GM12878 (cell line): ENCODE measurements at regions not wholly inside any gene's neighbourhood (a gene's known extent, or its start where the extent isn't known, plus 50 kb on each side); places are given as distances from the start of the nearest gene placed in this dataset.

ENCODE experiments used
- ATAC-seq: fragments of 200-7000 bp; cut with Tn5 transposase; 3 replicates; pipeline ENCODE4 v1.9.1; 2020; ENCODE audit warnings: mild to moderate bottlenecking, moderate library complexity
- BruUV-seq: library from RNA; stranded (reverse); fragments of 400-500 nt; replicated peaks from 2 replicates; lab custom pipeline; 2021; lab: Mats Ljungman, UMichigan
- CTCF ChIA-PET: fragments of 300-600 bp; sonication (Branson Sonifier 250); formaldehyde crosslinking; extraction: SDS; loops from one replicate; lab custom pipeline; 2021; ENCODE audit warnings: inconsistent platforms; lab: Yijun Ruan, JAX
- POLR2A ChIA-PET: fragments of 350-600 bp; formaldehyde crosslinking; extraction: SDS; loops from one replicate; lab custom pipeline; 2021; ENCODE audit warnings: inconsistent platforms; lab: Charles Lee
- RAD21 ChIA-PET: fragments of 300-600 bp; sonication (Branson Sonifier 250); formaldehyde crosslinking; loops from one replicate; lab custom pipeline; 2023; ENCODE audit warnings: antibody characterized with exemption; ENCODE audit not compliant: unreplicated experiment; lab: Charles Lee
- SMC1A ChIA-PET: fragments of 300-600 bp; sonication (Branson Sonifier 250); formaldehyde crosslinking; loops from one replicate; lab custom pipeline; 2023; ENCODE audit not compliant: unreplicated experiment, uncharacterized antibody; lab: Charles Lee
- DNase-seq: peaks from one replicate; pipeline ENCODE4 v3.0.0-alpha.2; 2011; ENCODE audit warnings: low read depth, low spot score
- FAIRE-seq: peaks from 3 replicates; lab custom pipeline; 2011; peaks lifted over from hg19 to GRCh38; lab: Jason Lieb, UNC
- H2AFZ ChIP-seq: 2 replicates; pipeline ENCODE4 v1.6.0; 2011; ENCODE audit warnings: low read depth, low read length, control low read depth; ENCODE audit not compliant: control insufficient read depth
- H3K27ac ChIP-seq: 2 replicates; pipeline ENCODE4 v1.5.1; 2011; ENCODE audit warnings: control low read depth; ENCODE audit not compliant: control insufficient read depth, insufficient read depth
- H3K27me3 ChIP-seq, 2 experiments: replicated peaks in 1 of 2; 2 replicates each; pipeline versions ENCODE4 v1.6.0 to v1.6.1; 2011; ENCODE audit warnings: low read length in 1 of 2; ENCODE audit not compliant: control insufficient read depth in 2 of 2, insufficient read depth in 2 of 2
- H3K36me3 ChIP-seq, 2 experiments: 2 replicates each; pipeline ENCODE4 v1.5.1; 2011; ENCODE audit warnings: low read length in 1 of 2; ENCODE audit not compliant: control insufficient read depth in 2 of 2, insufficient read depth in 2 of 2
- H3K4me1 ChIP-seq: 2 replicates; pipeline ENCODE4 v1.6.1; 2011; ENCODE audit warnings: mild to moderate bottlenecking, low read length, moderate library complexity, mixed read lengths; ENCODE audit not compliant: control insufficient read depth, insufficient read depth
- H3K4me2 ChIP-seq: 2 replicates; pipeline ENCODE4 v1.6.0; 2011; ENCODE audit warnings: control low read depth; ENCODE audit not compliant: control insufficient read depth, insufficient read depth
- H3K4me3 ChIP-seq: fragments of 200-600 bp; sonication (generic); 2 replicates; pipeline ENCODE4 v1.5.1; 2016
- H3K79me2 ChIP-seq: 2 replicates; pipeline ENCODE4 v1.6.0; 2011; ENCODE audit warnings: low read length; ENCODE audit not compliant: control insufficient read depth, insufficient read depth
- H3K9ac ChIP-seq: 2 replicates; pipeline ENCODE4 v1.8.0; 2011; ENCODE audit warnings: low read length, control low read depth, mixed read lengths; ENCODE audit not compliant: control insufficient read depth, insufficient read depth
- H3K9me3 ChIP-seq: replicated peaks from 3 replicates; pipeline ENCODE4 v1.5.1; 2011; ENCODE audit warnings: mild to moderate bottlenecking, low read length; ENCODE audit not compliant: control insufficient read depth, insufficient read depth
- H4K20me1 ChIP-seq: 2 replicates; pipeline ENCODE4 v1.6.0; 2011; ENCODE audit not compliant: control insufficient read depth, insufficient read depth
- ASH2L ChIP-seq: fragments of 300-600, 200-600 bp; sonication (generic); IDR thresholded peaks from 2 replicates; pipeline ENCODE4 v1.6.1; 2017; ENCODE audit warnings: low read depth, mild to moderate bottlenecking, borderline replicate concordance
- CBFB ChIP-seq: IDR thresholded peaks from 2 replicates; pipeline ENCODE4 v1.6.1; 2016; ENCODE audit warnings: antibody characterized with exemption, low read depth
- CTCF ChIP-seq, 3 experiments: IDR thresholded peaks in 2 of 3; conservative IDR thresholded peaks in 1 of 3; 2 replicates each; pipeline ENCODE4 v1.5.1; 2011; ENCODE audit warnings: low read depth in 3 of 3, low read length in 3 of 3, mild to moderate bottlenecking in 3 of 3, control low read depth in 2 of 3, moderate library complexity in 2 of 3, inconsistent platforms in 1 of 3, mixed read lengths in 1 of 3; ENCODE audit not compliant: control insufficient read depth in 2 of 3, insufficient read depth in 1 of 3; ENCODE audit errors: extremely low read depth in 1 of 3
- DPF2 ChIP-seq: fragments of 450-650 bp; IDR thresholded peaks from 2 replicates; pipeline ENCODE4 v1.6.1; 2017; ENCODE audit warnings: mild to moderate bottlenecking
- PAX8 ChIP-seq: fragments of 450-650 bp; IDR thresholded peaks from 2 replicates; pipeline ENCODE4 v1.6.1; 2017; ENCODE audit warnings: mild to moderate bottlenecking, moderate library complexity
- SREBF1 ChIP-seq: IDR thresholded peaks from 2 replicates; pipeline ENCODE4 v1.6.1; 2012; ENCODE audit warnings: mild to moderate bottlenecking, low read length
- TARDBP ChIP-seq: IDR thresholded peaks from 2 replicates; pipeline ENCODE4 v1.6.1; 2016; ENCODE audit warnings: borderline replicate concordance
- ZBTB40 ChIP-seq: fragments of 450-650 bp; IDR thresholded peaks from 2 replicates; pipeline ENCODE4 v1.6.1; 2016; ENCODE audit warnings: mild to moderate bottlenecking, moderate library complexity, borderline replicate concordance
- WGBS: methylation state at CpG from one replicate; pipeline ENCODE4 v1.1.6; 2016; ENCODE audit warnings: low lambda C conversion rate; ENCODE audit not compliant: insufficient replicate concordance, insufficient coverage; ENCODE audit errors: missing lambda C conversion rate; 5-methylcytosine and 5-hydroxymethylcytosine counted together
- in situ Hi-C: fragments of 300-500 bp; cut with MboI; formaldehyde crosslinking; loops from 9 replicates; pipeline ENCODE4 v1.14.3; 2018; ENCODE audit warnings: mixed read lengths
- intact Hi-C: fragments of 100-400 bp; cut with micrococcal nuclease; formaldehyde crosslinking; loops from one replicate; pipeline ENCODE4 v1.14.2; 2022; ENCODE audit not compliant: unreplicated experiment
- TF ChIP-seq, protein P1 (sequence below): fragments of 450-650 bp; IDR thresholded peaks from 2 replicates; pipeline ENCODE4 v1.6.1; 2017; ENCODE audit warnings: borderline replicate concordance

- DNase-seq = no peak
- CTCF ChIA-PET = no interaction called here
- WGBS = 77% methylated on average over 6 of the region's 6 CpGs
Measured at GRCh38 chr14:75361041-75361440, 66.8 kb upstream of the JDP2 start.

DNA sequence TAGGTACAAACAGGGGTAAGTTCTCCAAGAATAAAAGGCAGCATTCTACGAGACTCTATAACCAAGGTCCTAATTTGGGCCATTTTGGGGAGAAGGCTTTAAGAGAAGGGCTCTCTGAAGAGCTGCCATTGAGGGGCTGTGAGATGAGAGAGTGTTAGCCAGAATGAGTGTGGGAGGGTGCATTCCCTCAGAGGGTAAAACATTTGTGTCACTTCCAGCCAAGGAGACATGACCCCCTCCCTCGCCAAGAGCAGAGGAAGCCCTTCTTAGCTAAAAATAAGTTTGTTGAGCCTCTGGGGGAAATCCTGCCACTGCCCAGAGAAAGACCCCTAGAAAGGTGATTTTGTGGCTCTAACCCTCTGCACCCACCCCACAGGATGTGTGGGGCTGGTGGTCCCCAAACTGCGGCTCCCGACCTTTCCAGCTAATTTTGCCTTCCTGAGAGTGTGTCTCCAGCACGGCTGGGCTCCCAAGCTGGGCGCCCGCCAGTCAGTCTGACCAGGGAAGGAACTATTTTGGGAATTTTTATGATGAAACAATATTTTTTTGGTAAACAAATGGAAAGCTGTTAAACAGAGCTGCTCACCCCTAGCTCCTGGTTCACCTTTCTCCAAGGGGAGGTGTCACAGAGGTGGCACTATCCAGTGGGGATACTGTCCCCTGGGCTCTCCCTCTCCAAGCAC, 65.9 kb upstream of the JDP2 start:
- Histone ChIP-seq H3K79me2 (no peaks in the 10 kb centered on the region), H3K4me1 (0 out of 2 replicates have a peak, but pooled peaks cover 3% of the 10 kb centered on the region), H3K27ac (no peak overlapping the region), H3K36me3 (no peaks in the 10 kb centered on the region), H3K9ac (no peak overlapping the region), H3K4me3 (no peak overlapping the region), H3K9me3 (no peaks in the 10 kb centered on the region), H3K27me3 (no peaks in the 10 kb centered on the region), H3K4me2 (no peak overlapping the region), H2AFZ (no peak overlapping the region), H4K20me1 (no peaks in the 10 kb centered on the region)
- no peak for FAIRE-seq
- ATAC-seq = no peak
- no TSS peak for BruUV-seq
- in situ Hi-C loops = no loop called here
- CTCF ChIA-PET = interaction anchor here (0.8 to 1.1 kb wide), 2 partner anchors 69 to 129 kb away, joined by 3 read pairs; no protein-coding TSS in a partner anchor
- intact Hi-C loops = no loop called here
- WGBS = 80% methylated on average over 7 of the region's 7 CpGs
- RAD21 ChIA-PET = interaction anchor here (1.0 kb wide), 1 partner anchor 92 kb away, joined by 4 read pairs; no protein-coding TSS in a partner anchor
- SMC1A ChIA-PET = interaction anchor here (0.6 to 2.3 kb wide), 5 partner anchors 20 to 200 kb away, joined by 3 to 8 read pairs (median 3); no protein-coding TSS in a partner anchor
- DNase-seq = no peak
- POLR2A ChIA-PET = interaction anchor here (0.6 to 1.4 kb wide), 4 partner anchors 19 to 141 kb away, joined by 3 to 7 read pairs (median 4); no protein-coding TSS in a partner anchor
- TF ChIP-seq, protein P1, sequence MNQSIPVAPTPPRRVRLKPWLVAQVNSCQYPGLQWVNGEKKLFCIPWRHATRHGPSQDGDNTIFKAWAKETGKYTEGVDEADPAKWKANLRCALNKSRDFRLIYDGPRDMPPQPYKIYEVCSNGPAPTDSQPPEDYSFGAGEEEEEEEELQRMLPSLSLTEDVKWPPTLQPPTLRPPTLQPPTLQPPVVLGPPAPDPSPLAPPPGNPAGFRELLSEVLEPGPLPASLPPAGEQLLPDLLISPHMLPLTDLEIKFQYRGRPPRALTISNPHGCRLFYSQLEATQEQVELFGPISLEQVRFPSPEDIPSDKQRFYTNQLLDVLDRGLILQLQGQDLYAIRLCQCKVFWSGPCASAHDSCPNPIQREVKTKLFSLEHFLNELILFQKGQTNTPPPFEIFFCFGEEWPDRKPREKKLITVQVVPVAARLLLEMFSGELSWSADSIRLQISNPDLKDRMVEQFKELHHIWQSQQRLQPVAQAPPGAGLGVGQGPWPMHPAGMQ = no peak
- no peak for TF ChIP-seq CBFB
- no peak for TF ChIP-seq DPF2
- no peak for TF ChIP-seq ASH2L
- TF ChIP-seq PAX8 = no peak
- TF ChIP-seq ZBTB40 = no peak
- no peak for TF ChIP-seq CTCF (IDR thresholded peaks at IDR 0.05 in 2 of 3, conservative IDR thresholded peaks at IDR 0.05 in 1 of 3; ENCODE audit: control insufficient read depth in 2 of 3, extremely low read depth in 1 of 3, insufficient read depth in 1 of 3, low read depth in 3 of 3, low read length in 3 of 3)
- TF ChIP-seq TARDBP = no peak

More at GRCh38 chr14:75361041-75361440, 66.8 kb upstream of the JDP2 start:
- TF ChIP-seq SREBF1 = no peak
- in situ Hi-C loops (no loop called here), intact Hi-C loops (no loop called here)
- FAIRE-seq (no peak), ATAC-seq (no peak)
- Histone ChIP-seq H3K4me1 (0 out of 2 replicates have a peak, but pooled peaks cover 3% of the 10 kb centered on the region), H3K36me3 (no peaks in the 10 kb centered on the region), H3K27ac (no peak overlapping the region), H2AFZ (no peak overlapping the region), H3K4me2 (no peak overlapping the region), H3K4me3 (no peak overlapping the region), H3K9me3 (no peaks in the 10 kb centered on the region), H3K9ac (no peak overlapping the region), H3K79me2 (no peaks in the 10 kb centered on the region), H4K20me1 (no peaks in the 10 kb centered on the region), H3K27me3 (no peaks in the 10 kb centered on the region)
- ChIA-PET POLR2A (no interaction called here), SMC1A (interaction anchor here (0.8 kb wide), 1 partner anchor 19 kb away, joined by 3 read pairs; no protein-coding TSS in a partner anchor), RAD21 (no interaction called here)
- no TSS peak for BruUV-seq
